Daoy (cell line): ENCODE measurements at regions not wholly inside any gene's neighbourhood (a gene's known extent, or its start where the extent isn't known, plus 50 kb on each side); places are given as distances from the start of the nearest gene placed in this dataset.

Source experiments
- DNase-seq: peaks from one replicate; pipeline ENCODE4 v3.0.0-alpha.2; 2015; ENCODE audit warnings: low read depth

DNA sequence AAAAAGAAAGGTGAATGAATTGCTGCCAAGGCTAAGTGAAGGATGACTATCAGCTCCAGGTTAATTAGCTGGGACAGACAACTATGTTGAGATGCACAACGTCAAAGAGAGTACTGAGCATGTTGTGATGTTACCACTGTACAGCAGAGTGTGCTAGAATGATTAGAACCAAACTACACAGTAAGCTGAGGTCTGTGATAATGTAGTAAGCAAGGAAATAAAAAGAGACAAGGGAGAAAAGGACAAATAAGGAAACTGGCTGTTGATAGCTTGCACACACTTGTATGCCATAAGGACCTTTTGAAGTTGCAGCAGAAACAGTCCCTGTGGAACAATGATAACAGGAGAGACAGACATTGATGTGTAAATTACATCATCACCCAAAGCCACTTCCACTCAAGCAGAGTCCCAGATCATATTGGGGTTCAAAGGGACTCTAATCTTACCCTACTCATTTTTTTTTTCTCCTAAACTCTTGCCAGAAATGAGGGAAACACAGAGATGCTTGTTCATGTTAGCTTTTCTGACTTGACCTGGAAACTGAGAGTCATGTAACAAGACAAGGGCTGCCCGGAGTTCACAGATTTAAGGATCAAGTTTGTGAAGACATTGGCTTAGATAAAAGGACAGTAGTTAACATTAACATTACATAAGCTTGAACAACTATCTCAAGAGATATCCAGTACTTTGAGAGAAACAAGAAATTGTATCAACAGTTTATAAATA lies 189.9 kb downstream of the CENPW start:
- no peak for DNase-seq

DNA sequence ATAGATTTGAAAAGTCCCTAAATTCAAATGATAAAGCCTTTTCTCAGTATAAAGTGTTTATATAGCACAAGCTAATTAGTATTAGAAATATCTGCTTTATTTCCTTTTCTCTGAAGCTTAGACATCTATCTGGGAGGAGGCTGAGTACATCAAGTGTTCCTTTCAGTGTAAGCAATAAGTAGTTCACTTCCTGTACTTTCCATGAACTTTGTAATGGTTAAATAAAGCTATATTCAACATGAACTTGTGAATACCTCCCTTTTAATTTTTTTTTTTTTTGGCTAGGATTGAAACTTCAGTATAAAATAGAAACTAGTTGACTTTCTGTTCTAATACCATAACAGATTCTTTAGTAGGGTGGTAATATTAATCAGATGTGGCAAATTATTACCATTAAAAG lies 190.9 kb downstream of the CENPW start:
- DNase-seq, result no peak

DNA sequence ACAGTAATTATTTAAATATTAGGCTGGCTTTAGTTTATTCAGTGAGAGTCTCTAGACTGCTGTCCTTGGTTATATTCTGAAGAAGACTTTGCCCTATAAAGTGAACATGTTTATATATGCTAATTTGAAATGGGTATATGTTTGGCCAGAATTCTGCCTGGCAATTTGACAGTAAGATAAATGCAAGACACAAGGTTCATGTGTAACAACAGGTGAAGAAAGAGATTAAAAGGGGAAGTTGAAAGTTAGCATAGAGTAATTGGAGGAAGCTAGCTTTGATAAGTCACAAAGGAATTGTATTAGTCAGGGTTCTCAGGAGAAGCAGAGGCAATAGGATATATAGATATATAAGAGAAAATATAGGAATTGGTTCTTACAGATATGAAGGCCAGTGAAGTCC lies 191.4 kb downstream of the CENPW start:
- no peak for DNase-seq

DNA sequence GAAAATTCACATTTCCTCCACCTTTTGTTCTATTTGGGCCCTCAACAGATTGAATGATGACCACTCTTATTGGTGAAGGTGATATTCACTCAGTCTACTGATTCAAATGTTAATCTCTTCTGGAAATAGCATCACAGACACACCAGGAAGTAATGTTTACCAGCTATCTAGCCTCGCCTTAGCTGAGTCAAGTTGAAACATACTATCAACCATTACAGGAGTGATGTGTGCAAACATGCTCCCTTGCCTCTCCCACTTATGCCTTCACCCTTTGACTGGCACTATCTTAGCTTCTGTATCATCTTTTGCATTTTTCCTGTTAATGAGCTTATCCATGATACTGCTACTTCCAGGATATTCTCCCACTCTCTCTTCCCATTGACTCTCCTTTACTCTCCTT lies 191.9 kb downstream of the CENPW start:
- DNase-seq, result no peak

DNA sequence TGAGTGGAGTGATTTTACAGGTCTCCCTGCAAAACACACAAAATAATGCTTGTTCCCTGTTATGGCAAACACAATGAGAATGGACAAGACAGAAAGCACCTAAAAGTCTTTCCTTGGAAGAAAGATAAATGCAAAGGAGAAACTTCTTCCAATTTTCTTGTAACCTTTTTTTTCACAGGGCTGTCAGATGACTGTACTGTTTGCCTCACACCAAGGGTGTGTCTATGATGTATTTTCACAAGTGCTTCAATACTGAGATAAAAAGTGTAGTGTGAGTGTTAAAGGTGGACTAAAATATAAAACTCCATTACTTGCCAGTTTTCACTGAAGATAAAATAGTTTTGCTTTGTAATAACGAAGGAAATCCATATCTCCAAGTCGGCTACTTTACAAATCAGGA lies 194.5 kb downstream of the CENPW start:
- no peak for DNase-seq

DNA sequence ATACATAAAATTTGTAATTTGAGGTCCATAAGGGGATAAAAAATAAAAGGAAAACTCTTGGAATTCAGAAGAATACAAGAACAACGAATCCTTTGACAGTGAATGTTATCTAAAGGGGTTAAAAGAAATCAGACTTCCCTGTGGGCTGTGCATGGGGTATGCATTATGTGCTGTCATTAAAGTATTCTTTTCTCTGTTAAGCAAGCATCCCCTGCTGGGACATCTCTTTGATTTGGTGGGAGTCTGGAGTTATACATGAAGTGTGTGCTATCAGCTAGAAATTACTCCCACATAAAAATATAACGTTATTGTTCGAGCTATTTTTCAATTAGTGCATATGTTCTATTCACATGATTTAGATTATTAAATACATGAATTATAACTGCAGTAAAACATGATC lies 195.2 kb downstream of the CENPW start:
- no peak for DNase-seq

DNA sequence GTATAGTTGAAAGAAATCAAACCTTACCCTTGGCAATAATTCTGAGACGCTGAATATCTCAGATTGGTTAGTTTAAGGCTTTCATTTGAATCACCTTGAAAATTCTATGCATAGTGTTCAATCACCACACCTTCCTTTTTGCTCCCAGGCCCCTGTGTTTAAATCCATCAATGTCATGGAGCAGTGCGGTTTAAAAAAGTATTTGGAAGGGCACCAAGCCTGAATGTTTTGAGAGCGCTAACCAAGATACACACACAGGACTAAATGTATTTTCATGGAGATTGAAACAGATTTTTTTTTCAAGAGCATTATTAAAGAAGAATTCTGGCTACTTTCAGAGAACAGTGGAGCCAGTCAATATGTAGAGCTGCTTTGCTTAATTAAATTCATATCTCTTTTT lies 195.7 kb downstream of the CENPW start:
- no peak for DNase-seq

DNA sequence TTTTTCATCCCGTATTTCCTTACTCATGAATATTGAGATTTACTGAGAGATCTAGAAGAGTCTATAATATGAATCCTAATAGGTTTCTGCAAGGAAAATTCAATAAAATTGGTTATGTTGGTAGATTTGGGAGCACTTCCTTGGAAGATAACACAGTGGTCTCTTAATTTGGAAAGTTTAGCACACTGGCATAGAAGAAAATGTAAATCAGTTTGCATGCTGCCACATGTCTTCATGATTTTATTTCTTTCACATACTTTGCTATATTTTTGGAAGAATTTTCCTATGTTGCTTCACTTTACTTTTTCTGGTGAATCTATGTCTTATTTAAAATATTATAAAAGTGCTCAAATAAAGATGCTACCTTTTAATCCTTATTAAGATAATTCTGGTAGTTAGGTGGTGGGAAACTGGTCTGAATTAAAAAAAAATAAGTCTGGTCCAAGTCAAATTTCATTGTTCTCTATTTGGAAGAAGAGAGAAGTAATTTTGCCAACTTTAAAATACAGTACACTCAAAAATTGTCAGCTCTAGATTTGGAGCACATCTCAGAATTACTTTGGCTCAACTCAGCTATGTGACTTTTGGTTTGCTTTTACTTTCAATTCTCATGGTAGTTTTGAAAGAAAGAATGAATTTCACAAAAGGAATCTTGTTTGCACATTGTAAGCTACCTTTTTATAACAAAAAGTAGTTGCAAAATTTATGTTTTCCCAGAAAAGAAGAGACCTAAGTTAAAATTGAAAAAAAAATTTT lies 197.3 kb downstream of the CENPW start:
- no peak for DNase-seq

DNA sequence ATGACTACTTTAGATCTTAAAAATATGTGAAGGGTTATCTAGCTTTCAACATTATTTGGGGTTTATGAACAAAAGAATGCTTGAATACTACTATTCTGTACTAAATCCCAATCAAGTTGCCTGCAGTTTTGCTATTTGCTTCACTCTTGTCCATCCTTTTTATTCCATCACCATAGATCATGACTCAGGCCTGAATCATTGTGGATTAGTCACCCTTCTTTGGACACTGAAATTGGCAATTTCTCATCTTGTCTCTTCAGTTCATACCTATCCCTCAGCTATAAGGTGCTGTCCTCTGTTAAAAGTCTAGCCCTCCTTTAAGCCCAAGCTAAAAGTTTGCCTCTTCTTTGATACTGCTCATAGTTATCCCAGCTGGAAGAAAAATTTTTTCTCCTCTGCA lies 199.1 kb downstream of the CENPW start:
- peak; percentile 18 for DNase-seq

DNA sequence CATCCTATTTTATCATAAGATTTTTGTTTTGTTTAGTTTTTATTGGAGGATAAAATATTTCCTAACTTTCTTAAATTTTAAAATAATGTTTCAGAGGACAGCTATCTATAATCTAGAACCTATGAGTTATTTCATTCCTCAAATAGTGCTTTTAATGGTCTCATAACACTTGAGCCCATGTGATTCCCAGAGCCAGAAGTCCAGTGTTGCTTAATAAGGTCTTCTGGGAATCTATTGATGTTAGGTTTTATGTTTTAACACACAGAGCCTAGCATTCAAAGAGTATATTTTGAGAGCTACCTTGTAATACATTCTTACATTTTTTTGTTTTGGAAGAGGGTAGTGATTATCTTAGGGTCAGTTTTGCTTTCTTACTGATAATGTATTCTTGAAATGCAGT lies 200.2 kb downstream of the CENPW start:
- no peak for DNase-seq

DNA sequence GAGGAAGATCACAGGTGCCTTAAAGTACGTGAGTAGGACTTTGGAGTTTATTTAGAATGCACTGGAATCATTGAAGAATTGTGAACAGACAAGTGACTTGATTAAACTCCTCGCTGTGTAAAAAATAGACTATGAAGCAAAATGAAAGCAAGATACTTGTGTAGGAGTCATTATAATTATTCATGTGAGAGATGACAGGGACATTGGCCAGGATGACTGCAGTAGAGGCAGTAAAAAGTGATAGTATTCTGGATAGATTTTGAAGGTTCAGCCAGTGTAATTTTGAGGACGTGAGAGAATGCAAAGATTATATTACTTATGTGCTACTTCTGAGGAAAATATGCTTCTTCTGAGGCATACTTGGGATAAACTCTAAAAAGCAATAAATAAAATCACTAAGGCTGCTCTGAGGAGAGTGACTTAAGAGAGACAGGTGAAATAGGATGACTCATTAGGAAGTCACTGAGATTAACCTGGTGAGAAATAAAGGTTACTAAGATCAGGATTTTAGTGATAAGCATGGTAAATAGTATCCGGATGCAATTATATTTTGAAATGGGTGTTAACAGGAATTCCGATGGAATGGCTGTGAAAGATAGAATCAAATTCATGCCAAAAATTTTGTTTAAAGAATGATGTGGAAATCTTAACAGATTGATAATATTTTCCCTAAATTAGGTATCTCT lies 202.0 kb downstream of the CENPW start:
- DNase-seq, result no peak

DNA sequence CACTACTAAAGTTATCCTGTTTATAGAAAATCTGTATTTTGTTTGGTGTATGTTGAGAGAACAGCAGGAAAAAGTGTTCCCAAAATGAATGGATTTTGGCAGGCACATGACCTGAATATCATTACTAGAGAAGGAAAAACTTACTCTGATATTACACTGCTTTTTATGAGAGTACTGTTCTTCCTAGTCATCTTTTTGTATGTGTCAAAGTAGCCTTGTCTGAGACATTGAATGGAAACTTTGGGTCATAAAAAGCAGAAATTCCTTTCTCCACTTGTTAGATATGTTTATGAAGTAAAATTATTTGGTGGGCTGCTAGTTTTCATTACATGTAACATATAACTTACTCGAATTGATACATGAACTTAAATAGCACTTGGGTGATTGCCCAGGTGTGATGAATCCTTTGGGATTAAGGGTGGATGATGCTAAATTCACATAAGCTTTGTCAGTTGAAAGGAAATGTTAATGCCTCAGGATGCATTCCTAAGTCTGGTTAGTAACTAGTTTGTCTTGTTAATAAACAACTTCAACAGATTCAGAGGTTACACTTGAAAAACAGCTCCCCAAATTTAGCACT lies 206.7 kb downstream of the CENPW start:
- no peak for DNase-seq

DNA sequence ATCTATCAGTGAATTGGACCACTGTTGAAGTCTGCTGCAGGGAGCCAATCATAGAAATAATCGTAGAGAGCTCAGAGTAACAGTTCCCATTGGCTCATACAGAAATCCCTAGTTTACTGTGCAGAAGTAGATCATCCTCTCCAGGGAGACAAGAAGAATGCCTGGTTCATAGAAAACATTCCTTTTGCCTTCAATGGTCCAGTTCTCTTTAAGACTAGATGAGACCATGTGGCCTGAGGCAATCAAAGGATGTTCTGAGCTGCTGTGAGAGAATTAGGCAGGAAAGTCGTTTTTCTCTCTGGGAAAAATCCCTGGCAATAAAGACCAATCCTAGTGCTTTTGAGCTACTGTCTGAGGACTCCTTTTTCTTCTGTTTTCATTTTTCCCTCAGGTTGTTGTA lies 208.4 kb downstream of the CENPW start:
- DNase-seq, result no peak

DNA sequence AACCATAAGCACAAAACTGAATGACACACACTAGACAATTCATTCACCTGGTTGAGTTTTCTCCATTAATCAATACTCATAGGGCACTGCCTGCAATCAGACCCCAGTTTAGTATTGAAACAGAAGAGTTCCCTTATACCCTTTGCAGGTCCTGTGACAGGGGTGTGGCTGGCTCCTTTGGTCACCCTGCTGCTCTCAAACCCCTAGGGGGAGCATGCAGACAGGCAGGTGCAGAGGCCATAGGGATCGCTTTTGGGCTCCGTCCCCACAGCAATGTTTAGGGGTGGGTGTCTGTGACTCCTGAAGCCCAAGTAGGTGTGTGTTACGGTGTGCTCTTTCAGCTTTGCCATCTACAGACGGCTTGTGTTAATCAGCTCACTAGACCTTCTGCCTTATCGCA lies 210.4 kb downstream of the CENPW start:
- DNase-seq, result no peak

DNA sequence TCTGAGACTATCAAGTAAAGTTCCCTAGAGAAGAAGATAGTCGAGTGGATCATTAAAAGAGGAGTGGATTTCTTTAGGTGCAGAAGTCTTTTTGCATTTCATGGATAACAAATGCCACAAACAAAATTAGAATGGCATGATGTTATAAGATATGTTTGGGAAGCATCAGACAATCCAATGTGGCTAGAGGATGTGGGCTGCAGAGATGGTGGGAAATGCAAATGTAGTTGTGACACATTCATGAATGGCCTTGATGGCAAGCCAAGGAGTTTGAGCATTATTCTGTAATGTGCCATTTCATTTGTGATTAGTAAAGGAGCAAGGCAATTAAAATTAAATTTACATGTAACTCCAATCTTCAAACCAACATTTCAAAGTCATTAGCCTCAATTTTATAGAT lies 211.9 kb downstream of the CENPW start:
- no peak for DNase-seq

DNA sequence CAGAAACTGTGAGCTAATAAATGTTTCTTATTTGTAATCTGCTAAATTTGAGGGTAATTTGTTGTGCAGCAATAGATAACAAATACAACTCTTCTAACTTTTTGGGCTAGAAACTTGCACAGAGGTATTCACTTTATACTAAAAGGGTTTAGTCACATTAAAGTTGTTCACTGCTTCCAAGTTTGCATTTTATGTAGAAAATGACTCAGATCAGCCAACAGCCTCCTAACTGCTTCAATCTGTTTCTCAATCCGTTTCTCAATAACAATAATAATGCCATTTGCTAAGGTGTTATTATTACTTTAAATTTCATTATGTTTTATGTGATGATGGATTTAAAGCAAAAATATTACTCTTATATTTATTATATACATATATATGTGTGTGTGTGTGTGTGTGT lies 213.9 kb downstream of the CENPW start:
- DNase-seq, result no peak

DNA sequence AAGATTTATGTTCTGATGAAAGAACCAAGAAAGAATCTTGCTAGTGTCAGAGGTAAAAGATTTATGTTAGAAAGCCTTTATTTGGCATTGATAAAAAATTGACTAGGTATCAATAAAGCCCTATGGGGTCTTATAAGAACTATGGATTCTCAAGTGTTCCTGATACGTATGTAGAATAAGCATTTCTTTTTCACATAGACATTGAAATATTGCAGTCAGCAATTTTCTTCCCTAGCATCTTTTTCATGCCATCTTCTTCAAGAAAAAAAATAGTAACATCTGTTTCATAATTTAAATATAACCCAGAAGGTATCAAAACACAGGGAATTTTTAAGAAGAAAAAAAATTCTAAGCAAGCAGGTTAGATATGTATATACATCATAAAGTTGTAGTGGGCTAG lies 230.6 kb downstream of the CENPW start:
- DNase-seq, result no peak

DNA sequence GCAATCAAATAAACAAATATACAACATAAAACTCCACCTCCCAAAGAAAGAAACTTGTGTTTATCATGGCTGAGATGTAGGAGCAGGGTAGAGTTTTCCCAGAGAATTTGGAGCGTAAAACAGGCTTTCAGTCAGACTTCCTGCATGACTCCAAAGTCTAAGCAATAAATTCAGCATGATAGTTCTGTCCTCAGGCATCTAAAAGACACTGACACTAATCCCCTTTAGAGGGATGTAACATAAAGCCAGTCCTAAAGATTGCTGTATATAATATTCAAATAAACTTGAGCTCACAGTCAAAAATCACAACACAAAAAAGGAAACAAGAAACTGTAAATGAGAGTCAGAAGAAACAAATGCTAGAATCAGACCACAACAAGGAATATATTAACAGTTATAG lies 234.4 kb downstream of the CENPW start:
- no peak for DNase-seq

DNA sequence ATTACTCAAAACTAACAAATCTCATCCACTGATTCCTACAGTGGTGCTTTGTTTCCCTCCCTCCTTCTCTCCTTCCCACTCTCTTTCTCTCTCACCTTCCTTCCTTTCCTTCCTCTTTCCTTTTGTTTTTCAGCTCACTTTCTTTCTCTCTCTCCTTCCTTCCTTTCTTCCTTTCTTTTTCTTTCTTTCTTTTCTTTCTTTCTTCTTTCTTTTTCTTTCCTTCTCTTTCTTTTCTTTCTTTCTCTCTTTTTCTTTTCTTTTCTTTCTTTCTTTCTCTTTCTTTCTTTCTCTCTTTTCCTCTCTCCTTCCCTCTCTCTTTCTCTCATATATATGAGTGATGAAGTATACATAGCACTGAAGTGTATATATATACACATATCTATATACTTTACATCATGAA lies 241.4 kb downstream of the CENPW start:
- DNase-seq, result no peak

DNA sequence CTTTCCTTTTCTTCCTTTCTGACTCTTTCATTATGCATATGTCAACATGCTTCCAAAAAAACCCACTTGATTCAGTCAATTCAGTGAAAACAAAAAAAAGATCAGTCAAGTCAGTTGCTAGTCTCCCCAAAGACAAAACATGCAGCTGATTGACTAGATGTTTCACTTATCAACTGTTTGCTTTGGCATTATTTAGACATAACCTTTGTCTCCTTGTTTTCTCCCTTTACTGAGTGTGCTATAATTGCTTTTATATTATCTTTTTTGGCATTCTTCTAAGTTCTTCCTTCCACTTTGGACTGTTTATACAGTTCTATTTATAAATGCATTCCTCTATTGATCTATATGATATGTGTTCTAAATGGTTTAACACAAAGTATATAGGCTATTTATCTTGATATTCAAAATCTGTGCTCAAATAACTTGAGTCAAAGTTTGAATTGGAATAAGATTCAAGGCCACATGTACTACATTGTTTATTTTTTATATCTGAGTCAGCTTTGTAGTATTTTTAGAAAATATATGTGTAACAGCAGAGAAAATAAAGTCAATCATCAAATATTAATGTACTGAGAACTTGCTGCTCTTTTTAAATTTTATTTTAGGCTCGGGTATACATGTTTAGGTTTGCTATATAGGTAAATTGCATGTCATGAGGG lies 260.5 kb downstream of the CENPW start:
- no peak for DNase-seq

DNA sequence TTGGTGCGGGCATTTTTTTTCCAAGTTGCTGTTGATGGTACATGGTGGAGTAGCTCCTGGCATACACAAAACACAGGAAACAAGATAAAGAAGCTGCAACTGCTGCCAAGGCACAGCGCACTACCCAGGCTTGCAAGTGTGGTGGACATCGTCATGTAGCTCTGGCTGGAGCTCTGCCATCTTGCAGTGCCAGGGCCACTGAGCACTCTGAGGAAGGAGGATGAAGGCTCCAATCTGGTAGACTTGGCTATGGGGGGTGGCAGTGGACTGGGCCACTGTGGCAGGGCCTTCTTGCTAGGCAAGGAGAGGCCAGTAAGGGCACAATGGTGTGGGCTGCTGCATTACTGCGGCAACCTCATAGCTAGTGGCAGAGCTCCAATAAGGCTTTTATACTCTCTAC lies 263.5 kb downstream of the CENPW start:
- no peak for DNase-seq

DNA sequence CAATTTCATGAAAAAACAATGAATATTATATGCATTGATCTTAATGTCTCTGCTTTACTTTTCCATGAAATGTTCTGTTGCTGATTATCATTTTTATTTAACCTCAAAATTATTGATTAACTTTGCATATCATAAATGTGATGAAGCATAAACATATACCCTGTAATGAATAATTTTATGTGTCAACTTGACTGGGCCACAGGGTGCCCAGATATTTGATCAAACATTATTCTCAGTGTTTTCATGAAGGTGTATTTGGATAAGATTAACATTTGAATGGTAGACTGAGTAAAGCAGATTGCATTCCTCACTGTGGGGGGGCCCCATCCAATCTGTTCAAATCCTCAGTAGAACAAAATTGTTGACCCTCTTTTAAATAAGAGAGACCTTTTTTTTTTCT lies 265.2 kb downstream of the CENPW start:
- no peak for DNase-seq
